ENCODE measurements at regions not wholly inside any gene's neighbourhood (a gene's known extent, or its start where the extent isn't known, plus 50 kb on each side); places are given as distances from the start of the nearest gene placed in this dataset.

GRCh38 chr18:73752965-73753364 is 394.7 kb downstream of the FBXO15 start:
- TF ChIP-seq REST (IDR thresholded peaks at IDR 0.05; ENCODE audit: unreplicated experiment) (no peak), CTCF (conservative IDR thresholded peaks at IDR 0.05; ENCODE audit: low read depth in 2 of 2) (no peak)

Data from GM23338 (cell line).